ENCODE measurements at regions not wholly inside any gene's neighbourhood (a gene's known extent, or its start where the extent isn't known, plus 50 kb on each side); places are given as distances from the start of the nearest gene placed in this dataset.

GRCh38 chr7:140239653-140239935 lies 62.8 kb upstream of the KDM7A start:
- DNase-seq = no peak

DNA sequence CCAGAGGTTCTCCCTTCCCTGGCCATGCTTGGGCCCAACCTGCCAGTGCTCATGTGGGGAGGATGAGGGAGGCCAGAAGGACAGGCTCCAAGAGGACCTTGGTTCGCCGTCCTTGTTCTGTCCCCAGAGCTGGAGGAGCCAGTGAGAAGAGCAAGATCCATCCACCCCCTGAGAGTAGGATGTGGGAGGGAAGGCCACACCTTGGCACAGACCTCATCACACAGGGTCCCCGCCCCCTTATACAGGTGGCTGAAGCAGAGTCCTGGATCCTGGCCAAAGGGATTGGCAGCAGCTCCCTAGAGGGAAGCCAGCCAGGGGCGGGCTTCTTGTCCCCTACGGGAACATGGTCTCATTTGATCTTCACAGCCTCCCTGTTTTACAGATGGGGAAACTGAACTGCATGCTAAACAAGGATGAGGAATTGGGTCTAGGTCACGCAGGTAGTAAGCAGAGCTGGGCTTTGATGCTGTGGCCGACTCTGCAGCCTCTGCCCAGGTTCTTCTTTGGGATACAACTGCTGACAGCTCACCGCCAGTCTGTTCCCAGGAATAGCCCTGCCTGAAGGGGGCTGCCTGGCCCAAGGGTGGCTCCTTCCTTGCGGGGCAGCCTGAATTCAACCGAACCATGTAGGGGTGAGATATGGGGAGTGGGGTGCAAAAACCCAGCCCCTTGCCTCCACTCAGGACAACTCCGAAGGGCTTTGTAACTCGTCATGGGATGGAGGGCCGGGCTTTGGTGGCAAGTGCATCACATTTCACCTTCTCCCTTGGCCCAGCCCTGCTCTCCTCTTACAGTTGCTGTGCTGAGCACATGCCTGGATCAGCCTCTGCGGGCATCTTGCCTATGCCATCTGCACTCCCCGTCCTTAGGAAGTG lies 62.2 kb upstream of the KDM7A start:
- peak; percentile 76 for DNase-seq

DNA sequence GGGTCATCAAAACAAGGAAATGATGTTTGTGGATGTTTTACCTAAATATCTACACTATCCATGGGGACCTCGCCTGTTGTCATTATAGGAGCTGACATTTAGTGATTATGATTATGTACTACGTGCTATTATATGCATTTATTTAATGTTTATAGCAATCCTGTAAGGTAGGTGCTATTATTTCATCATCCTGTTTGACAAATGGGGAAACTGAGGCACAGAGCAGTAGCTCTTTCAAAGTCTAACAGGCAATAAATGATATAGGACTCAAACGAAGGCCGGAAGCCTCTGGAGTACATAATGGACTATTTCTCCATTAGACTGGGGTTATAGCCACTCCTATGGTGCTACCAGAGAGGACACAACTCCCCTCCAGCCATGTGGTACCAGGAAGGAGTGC lies 60.6 kb upstream of the KDM7A start:
- DNase-seq = no peak

DNA sequence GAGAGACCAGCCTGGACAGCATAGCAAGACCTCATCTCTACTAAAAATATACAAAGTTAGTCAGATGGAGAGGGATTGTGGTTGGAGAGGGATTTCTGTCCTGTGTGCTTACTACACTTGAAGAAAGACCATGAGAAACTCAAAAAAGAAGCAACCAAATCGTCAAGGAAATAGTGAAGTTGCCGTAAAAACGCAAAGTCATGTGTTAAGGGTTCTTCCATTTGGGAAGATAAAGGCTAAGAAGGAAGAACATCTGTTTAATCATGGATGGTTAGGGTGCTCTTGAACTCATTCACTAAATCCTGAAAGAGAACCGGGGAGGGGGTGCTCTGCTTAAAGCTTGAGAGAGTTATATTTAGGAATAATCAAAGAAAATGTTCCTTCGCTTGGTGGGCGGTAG lies 59.8 kb upstream of the KDM7A start:
- DNase-seq = no peak

DNA sequence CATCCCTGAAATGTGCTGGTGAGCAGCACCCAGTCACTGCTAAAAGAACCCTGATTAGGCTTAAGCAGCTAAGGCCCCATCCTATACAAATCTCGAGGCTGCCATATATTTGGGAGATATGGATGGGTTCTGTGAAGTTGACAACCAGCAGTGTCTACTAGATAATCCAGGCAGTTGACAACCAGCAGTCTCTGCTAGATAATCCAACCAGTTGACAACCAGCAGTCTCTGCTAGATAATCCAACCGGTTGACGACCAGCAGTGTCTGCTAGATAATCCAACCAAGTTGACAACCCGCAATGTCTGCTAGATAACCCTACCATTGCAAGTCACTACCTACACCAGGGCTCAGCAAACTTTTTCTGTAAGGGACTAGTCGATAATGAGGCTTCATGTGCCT lies 58.3 kb upstream of the KDM7A start:
- DNase-seq = no peak

DNA sequence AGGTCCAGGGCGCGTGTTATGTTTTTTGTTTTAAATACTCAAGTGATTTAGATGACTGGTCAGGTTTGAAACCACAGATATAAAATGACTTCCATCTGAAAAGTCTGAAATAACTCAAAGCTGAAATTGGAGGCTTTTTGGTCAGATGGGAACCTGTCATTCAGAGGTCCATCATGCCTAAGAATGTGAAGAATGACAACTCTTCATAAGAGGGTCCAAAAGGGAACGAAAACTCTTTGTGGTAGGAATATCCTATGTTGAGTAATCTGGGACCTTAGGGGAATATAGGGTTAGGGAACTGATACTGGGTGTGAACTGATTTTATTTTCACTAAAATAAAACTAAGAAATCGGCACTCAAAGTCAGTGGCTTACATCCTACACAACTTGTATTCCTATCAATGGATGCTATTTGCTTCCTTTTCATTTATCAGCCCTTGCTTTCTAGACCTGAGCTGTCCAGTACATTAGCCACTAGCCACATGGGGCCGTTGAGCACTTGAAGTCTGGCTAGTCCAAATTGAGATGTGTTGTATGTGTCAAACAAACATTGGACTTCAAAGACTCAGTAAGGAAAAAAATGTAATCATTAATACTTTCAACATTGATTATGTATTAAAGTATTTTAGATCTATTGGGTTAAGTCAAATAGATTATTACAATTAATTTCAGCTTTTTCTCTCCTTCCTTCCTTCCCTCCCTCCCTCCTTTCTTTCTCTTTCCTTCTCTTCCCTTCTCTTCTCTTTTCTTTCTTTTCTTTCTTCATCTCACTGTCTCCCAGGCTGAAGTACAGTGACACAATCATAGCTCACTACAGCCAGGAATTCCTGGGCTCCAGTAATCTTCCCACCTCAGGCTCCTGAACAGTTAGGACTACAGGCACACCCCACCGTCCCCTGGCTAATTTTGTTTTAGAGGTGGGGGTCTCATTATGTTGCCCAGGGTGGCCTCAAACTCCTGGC lies 56.5 kb upstream of the KDM7A start:
- DNase-seq = no peak

DNA sequence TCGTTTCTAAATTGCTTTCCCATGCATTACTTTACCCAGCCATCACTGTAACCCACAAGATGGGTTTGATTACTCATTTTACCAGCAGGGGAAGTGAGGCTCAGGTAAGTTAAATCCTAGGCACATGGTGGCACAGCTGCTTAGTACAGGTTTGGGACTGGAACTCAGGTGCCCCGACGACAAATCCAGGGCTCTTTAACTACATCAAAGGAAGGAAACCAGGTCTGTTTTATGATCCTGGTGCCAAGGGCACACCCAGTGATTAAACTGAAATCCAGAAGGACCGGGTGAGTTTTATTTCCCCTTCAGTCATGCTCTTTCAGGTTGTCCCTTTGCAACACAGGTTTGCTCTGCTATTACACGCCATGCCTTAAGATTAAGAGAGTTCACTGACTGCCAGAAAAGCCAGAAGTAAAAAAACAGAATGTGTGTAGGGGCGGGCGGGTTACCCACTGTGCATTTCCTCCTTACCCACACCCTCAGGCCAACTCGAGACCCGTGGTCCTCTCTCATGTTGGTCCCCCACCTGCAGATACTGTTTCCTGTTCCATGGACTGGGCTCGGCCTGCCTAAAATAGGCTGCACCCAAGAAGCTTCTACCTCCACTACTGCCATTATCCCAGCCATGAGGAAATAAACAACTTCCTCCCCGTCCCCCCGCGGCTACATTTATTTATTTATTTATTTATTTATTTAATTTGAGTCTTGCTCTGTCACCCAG lies 55.1 kb upstream of the KDM7A start:
- DNase-seq = no peak

DNA sequence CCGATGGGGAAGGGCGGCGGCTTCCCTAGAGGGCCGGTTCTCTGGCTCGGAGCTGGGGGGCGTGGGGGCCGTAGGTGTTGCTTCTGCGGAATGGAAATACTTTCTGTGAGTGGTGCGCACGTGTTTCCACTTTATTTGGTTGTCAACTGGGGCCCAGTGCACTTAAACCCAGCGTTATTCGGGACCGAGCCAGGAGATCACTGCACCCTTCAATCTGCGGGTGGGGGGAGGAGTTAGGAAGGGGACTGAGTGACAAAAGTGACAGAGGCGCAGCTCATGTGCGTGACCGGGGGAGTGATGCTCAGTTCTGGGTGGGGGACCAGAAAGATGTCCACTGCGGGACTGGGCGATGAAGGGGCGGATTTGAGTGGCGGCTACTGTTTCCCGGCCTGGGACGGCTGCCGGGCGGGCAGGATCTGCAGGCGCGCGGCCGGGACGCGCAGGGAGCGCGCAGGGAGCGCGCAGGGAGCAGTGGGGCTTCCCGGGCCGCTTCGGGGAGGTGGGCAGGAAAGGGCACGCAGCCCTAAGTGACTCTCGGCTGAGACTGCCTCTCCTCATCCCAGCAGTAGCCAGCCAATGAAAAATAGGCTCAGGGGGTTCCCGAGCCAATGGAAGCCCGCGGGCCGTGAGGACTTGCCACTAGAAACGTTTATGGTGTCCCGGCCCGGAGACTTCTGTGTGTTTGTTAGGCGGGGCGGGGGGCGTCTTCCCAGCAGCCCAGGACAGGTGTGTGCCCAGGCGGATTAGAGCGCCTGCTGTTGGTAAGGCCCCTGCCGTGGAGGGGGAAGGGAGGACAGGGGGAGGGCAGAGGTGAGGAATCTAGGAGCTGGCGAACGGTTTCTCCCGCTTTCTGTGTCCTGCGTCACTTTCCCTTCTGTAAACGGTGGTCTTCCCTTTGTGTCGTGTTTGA lies 54.3 kb upstream of the KDM7A start:
- no peak for DNase-seq

DNA sequence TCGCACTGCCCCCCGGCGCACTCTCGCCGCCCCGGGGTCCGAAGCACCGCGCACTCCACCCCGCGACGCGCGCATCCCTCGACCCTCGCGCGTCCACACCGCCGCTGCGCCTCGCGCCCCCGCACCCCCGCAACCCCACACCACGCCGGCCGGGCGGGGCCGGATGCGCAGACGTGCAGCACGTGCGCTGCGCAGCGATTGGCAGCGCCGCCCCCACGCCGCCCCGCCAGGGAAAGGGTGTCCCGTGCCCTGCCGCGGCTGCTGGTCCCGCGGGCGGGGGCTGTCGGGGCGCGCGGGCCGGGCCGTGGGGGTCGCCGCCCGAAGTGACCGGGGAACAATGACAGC lies 53.7 kb upstream of the KDM7A start:
- DNase-seq = no peak

DNA sequence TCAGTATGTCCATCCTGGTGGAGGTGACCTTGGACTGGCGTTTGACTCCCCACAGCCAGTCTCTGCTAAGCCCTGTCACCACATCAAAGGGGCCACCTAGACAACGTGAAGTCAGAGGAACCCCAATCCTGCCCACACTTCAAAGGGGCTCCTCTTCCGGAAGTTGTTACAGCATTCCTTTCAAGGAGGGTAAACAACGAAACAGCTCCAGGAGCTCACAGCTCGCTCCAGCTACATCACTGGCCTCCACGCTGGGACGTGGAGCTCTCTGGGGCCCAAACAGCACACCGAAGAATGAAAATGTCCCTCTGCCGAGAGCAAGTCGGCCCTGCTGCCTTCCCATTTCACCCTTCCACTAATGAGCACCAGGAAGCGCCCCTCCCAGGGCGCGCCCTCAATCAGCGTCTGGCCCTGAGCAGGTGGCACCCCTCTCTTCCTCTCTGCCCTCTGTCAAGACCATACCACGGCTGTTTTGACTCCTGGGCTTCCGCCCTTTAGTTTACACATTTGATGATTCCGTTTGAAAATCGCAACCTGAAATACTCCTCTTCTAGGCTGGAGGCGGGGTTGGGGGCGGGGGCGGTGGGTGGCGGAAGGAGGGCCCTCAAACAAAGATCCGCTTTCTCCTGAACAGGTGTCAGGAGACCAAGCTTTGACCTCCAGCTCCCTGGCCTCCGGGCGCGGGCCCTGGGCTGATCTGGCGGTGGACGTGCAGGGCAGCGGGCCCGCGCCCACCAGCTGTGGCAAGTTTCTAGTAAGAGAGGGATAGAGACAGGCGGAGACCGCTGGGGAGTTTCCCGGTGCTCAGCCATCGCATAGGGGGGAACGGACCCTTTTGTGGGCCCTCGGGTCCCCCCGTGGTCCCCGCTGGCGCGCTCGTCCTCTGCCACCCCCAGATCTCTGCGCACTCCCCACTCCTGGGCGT lies 53.1 kb upstream of the KDM7A start:
- DNase-seq = no peak

DNA sequence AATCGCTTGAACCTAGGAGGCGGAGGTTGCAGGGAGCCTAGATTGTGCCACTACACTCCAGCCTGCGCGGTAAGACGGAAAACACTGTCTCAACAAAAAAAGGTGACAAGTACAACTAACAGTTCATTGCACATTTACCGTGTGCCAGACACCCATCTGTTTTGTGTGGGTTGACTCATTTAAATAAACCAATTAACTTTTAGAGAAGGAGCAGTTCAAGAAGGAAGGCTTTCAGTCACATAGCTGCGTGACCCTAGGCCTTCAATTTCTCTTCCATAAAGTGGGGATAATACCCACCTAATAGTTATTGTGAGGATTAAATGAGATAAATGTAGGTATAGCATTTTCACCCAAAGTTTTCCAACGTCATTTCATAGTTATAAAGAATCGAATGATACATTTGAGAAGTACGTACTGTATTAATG lies 52.3 kb upstream of the KDM7A start:
- DNase-seq = no peak

Data from NCI-H187 treated with DMSO at 0.1 percent for 48 hours (cell line).